DOHH2 (cell line): ENCODE measurements at regions not wholly inside any gene's neighbourhood (a gene's known extent, or its start where the extent isn't known, plus 50 kb on each side); places are given as distances from the start of the nearest gene placed in this dataset.
"Not testable (repeated sequence)": the region's sequence is repeated elsewhere in the genome, so short reads cannot be mapped to it uniquely, and the experiment has no call there.

Source experiments
- H3F3A ChIP-seq: fragments of 200-600 bp; sonication (generic), shearing (Covaris generic); 2 replicates; pipeline ENCODE4 v1.6.0; 2016; ENCODE audit warnings: antibody characterized with exemption, mild to moderate bottlenecking; ENCODE audit not compliant: control insufficient read depth, insufficient read depth
- H3K27ac ChIP-seq: fragments of 200-600 bp; sonication (generic); 2 replicates; pipeline ENCODE4 v1.5.1; 2014; ENCODE audit warnings: low read depth, mild to moderate bottlenecking, low read length, moderate library complexity
- H3K27me3 ChIP-seq: fragments of 200-600 bp; sonication (generic); 2 replicates; pipeline ENCODE4 v1.6.1; 2014; ENCODE audit warnings: mild to moderate bottlenecking, low read length, mixed read lengths; ENCODE audit not compliant: control insufficient read depth
- H3K36me3 ChIP-seq: fragments of 200-600 bp; sonication (generic); 2 replicates; pipeline ENCODE4 v1.6.1; 2014; ENCODE audit warnings: mild to moderate bottlenecking, low read length, moderate library complexity, mixed read lengths; ENCODE audit not compliant: control insufficient read depth
- H3K4me1 ChIP-seq: fragments of 200-600 bp; sonication (generic); 2 replicates; pipeline ENCODE4 v1.6.1; 2014; ENCODE audit warnings: mild to moderate bottlenecking, low read length, mixed read lengths; ENCODE audit not compliant: control insufficient read depth
- H3K4me2 ChIP-seq: fragments of 200-600 bp; sonication (generic); 2 replicates; pipeline ENCODE4 v1.6.0; 2014; ENCODE audit warnings: mild to moderate bottlenecking, low read length, moderate library complexity
- H3K4me3 ChIP-seq: fragments of 200-600 bp; sonication (generic); 2 replicates; pipeline ENCODE4 v1.5.1; 2014; ENCODE audit warnings: mild to moderate bottlenecking, low read length, mixed read lengths
- H3K79me2 ChIP-seq: fragments of 200-600 bp; sonication (generic); 2 replicates; pipeline ENCODE4 v1.6.1; 2014; ENCODE audit warnings: mild to moderate bottlenecking, low read length, mixed read lengths; ENCODE audit not compliant: control insufficient read depth
- H3K9me2 ChIP-seq: fragments of 200-600 bp; sonication (generic); replicated peaks from 2 replicates; pipeline ENCODE4 v1.6.1; 2014; ENCODE audit warnings: mild to moderate bottlenecking, low read length, mixed read lengths; ENCODE audit not compliant: control insufficient read depth
- H3K9me3 ChIP-seq: fragments of 200-600 bp; sonication (generic); 2 replicates; pipeline ENCODE4 v1.6.1; 2014; ENCODE audit warnings: antibody characterized with exemption, low read length, mixed read lengths; ENCODE audit not compliant: control insufficient read depth, insufficient read depth
- H4K20me1 ChIP-seq: fragments of 200-600 bp; sonication (generic); 2 replicates; pipeline ENCODE4 v1.6.0; 2014; ENCODE audit warnings: low read depth, mild to moderate bottlenecking, antibody characterized with exemption, low read length, moderate library complexity; ENCODE audit not compliant: control insufficient read depth, insufficient read depth
- CTCF ChIP-seq: fragments of 200-600 bp; sonication (generic); IDR thresholded peaks from one replicate; pipeline ENCODE4 v1.5.1; 2014; ENCODE audit warnings: antibody characterized with exemption, mild to moderate bottlenecking, low read depth, low read length; ENCODE audit not compliant: poor library complexity, severe bottlenecking
- EZH2phosphoT487 ChIP-seq: fragments of 200-600 bp; sonication (generic); IDR thresholded peaks from 2 replicates; pipeline ENCODE4 v1.6.1; 2017; ENCODE audit warnings: borderline replicate concordance, mild to moderate bottlenecking, antibody characterized with exemption, low read length, moderate library complexity, mixed read lengths

DNA sequence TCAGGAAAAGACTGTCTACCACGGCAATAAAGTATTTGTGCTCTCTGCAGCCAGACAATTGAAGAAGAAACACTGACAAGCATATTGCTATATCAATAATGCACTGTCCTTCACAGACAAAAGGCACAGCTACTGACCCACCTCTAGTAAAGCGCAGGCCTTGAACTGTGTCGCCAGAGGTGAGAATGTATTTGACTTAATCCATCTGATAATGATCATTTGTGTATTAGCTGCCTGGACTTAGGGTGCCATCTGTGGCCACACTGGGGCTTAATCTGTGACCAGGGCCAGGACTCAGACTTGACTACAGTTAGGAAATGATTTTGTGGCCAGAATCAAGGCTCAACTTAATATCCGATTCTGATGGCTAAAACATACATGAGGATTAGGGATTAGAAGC, 260.4 kb downstream of the SMARCA1 start:
- Histone ChIP-seq H3K27me3 (no peaks in the 10 kb centered on the region), H3K27ac (no peak overlapping the region), H3K9me2 (no peaks in the 10 kb centered on the region), H3K79me2 (no peaks in the 10 kb centered on the region), H3K4me2 (no peak overlapping the region), H3K4me1 (no peaks in the 10 kb centered on the region), H4K20me1 (no peaks in the 10 kb centered on the region), H3K4me3 (no peak overlapping the region), H3F3A (no peaks in the 10 kb centered on the region), H3K9me3 (no peaks in the 10 kb centered on the region), H3K36me3 (no peaks in the 10 kb centered on the region)
- TF ChIP-seq EZH2phosphoT487 (no peak), CTCF (no peak)

GRCh38 chrX:129255516-129255915, 267.8 kb downstream of the SMARCA1 start:
- not testable (repeated sequence) for H3K27ac ChIP-seq, H3K9me2 ChIP-seq, H3K27me3 ChIP-seq, H3K36me3 ChIP-seq, H3K4me2 ChIP-seq, H4K20me1 ChIP-seq, H3F3A ChIP-seq, H3K4me3 ChIP-seq, H3K4me1 ChIP-seq, H3K79me2 ChIP-seq, H3K9me3 ChIP-seq

DNA sequence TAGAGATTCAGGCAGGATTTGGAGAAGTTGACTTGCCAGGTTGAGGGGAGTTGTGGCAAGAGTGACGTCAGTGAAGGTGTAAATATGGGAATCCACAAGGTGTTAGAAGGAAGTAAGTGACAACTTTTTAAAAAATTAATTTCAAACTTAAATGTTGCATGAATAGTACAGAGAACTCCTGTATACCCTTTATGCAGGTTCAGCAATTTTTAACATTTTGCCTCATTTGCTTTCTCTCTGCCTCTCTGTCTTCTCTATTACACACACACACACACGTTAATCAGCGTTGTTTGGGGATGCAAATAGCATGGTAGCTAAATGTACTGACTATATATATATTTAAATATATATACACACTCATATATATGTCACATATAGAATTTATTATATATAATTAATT, 273.7 kb downstream of the SMARCA1 start:
- H3F3A ChIP-seq = no peaks in the 10 kb centered on the region
- H4K20me1 ChIP-seq = no peaks in the 10 kb centered on the region
- no peak overlapping the region for H3K27ac ChIP-seq
- no peaks in the 10 kb centered on the region for H3K9me3 ChIP-seq
- TF ChIP-seq CTCF = no peak
- no peak for TF ChIP-seq EZH2phosphoT487
- no peak overlapping the region for H3K4me2 ChIP-seq
- no peaks in the 10 kb centered on the region for H3K79me2 ChIP-seq
- no peaks in the 10 kb centered on the region for H3K9me2 ChIP-seq
- H3K4me1 ChIP-seq = no peaks in the 10 kb centered on the region
- no peak overlapping the region for H3K4me3 ChIP-seq
- H3K27me3 ChIP-seq = no peaks in the 10 kb centered on the region
- no peaks in the 10 kb centered on the region for H3K36me3 ChIP-seq

GRCh38 chrX:129247642-129248041, 275.6 kb downstream of the SMARCA1 start:
- Histone ChIP-seq H3K27me3 (no peaks in the 10 kb centered on the region), H3F3A (no peaks in the 10 kb centered on the region), H3K4me1 (no peaks in the 10 kb centered on the region), H3K79me2 (no peaks in the 10 kb centered on the region), H3K9me3 (no peaks in the 10 kb centered on the region), H3K9me2 (no peaks in the 10 kb centered on the region), H3K27ac (no peak overlapping the region), H4K20me1 (no peaks in the 10 kb centered on the region), H3K36me3 (no peaks in the 10 kb centered on the region), H3K4me2 (no peak overlapping the region), H3K4me3 (no peak overlapping the region)
- TF ChIP-seq EZH2phosphoT487 = no peak
- no peak for TF ChIP-seq CTCF
